ENCODE measurements at regions not wholly inside any gene's neighbourhood (a gene's known extent, or its start where the extent isn't known, plus 50 kb on each side); places are given as distances from the start of the nearest gene placed in this dataset.

DNA sequence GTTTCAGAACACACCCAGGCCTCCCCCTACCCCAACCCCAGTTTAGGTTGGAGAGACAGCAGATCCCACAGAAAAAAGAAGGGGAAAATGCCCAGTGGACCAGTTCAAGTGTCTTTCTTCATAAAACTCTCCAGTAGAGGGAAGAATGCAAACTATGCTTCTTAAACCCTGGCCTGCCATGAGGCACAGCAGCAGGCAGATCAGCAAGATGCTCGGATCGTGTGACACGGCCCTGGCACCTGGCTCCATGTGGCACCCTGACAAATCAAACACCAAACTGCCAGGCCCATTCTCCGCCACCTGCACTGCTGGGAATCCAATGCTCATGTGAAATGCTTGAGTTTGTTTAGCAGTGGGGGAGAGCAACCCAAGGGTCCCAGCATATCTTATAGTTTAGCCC lies 166.8 kb downstream of the SOX9 start:
- TF ChIP-seq CTCF (conservative IDR thresholded peaks at IDR 0.05), result peak; percentile 32; the same call in 1 of the 2 replicates
- no peak overlapping the region for H3K27ac ChIP-seq

- H3K27ac ChIP-seq, result no peak overlapping the region
These were observed 173.7 kb downstream of the SOX9 start for GRCh38 chr17:72294487-72294893.

DNA sequence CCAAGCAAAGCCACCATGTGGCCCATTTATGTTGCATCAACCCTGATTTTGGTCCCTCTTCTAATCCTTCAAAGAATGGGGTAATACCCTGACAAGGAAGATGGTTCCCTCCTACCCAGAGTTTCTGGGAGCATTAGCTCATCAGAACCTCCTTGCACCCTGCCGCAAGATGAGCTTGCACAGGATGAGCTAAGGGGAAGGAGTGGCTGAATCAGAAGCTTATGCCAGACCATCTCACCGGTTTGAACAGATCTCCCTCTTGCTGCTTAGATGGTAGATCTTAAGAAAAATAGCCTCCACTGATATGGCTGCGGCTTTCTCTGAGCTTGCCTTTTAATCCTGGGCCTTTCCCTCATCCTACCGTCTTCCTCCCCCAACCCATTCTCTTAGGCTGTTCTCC lies 175.1 kb downstream of the SOX9 start:
- H3K27ac ChIP-seq, result no peak overlapping the region
- TF ChIP-seq CTCF (conservative IDR thresholded peaks at IDR 0.05), result no peak

More at GRCh38 chr17:72294487-72294893, 173.7 kb downstream of the SOX9 start:
- TF ChIP-seq CTCF (conservative IDR thresholded peaks at IDR 0.05), result no peak

DNA sequence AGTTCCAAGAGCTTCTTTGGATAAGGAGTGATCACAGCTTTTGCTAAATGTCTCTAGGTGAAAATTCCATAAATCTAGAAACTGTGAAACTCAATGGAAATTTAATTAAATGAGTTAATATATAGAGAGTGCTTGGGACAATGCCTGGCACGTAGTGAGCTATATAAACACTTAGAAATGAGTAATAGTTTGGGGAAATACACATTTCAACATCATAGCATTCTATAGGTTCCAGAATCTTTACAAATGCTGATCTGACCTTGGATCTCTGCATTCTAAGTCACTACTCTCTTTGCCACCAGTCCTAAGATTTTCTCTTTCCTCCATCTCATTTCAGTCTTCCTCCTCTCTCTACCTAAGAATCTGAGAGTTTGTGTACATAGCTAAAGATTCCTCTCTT lies 175.6 kb downstream of the SOX9 start:
- TF ChIP-seq CTCF (conservative IDR thresholded peaks at IDR 0.05), result no peak
- no peak overlapping the region for H3K27ac ChIP-seq

- no peak overlapping the region for H3K27ac ChIP-seq
- TF ChIP-seq CTCF (conservative IDR thresholded peaks at IDR 0.05), result no peak
These were observed 176.7 kb downstream of the SOX9 start for GRCh38 chr17:72297326-72298115.

DNA sequence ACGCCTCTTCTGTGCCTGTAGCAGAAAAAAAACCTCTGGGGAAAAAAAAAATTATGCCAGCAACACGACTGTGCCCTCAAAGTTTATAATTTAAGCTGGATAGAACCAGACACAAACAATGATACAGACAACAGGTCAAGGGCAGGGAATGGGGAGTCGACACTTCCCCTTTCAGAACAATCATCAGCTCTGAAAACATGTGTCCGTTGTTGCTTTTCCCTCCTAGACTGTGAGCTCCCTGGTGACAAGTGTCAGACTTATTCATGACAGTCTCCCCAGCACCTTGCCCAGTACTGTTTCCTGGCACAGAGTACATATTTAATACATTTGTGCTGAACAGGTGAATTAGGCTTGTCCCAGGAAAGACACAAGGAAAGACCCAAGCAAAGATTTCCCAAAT lies 178.3 kb downstream of the SOX9 start:
- no peak overlapping the region for H3K27ac ChIP-seq
- TF ChIP-seq CTCF (conservative IDR thresholded peaks at IDR 0.05), result no peak

DNA sequence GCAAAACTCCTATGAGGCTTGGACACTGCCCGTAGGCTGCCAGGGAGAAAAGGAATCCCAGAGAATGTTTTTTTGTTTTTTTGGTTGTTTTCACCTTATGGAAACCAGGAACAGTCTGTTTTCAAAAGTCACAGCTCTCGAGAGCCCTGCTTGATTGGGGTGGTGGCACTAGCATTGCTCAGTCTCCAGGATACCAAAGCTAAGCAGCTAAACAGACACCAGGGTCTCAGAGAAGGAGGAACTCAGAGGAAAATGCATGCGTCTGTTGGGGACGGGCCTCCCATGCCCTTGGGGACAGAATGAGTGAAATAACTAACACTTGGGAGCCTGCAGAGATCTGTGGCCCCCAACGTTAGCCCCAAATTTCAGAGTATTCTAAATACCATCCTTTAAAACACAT lies 178.8 kb downstream of the SOX9 start:
- no peak for TF ChIP-seq CTCF (conservative IDR thresholded peaks at IDR 0.05)
- H3K27ac ChIP-seq, result no peak overlapping the region
